OCI-LY3 (cell line): ENCODE measurements at regions not wholly inside any gene's neighbourhood (a gene's known extent, or its start where the extent isn't known, plus 50 kb on each side); places are given as distances from the start of the nearest gene placed in this dataset.

ENCODE experiments used
- CTCF ChIP-seq: fragments of 200-600, 300-600 bp; sonication (generic); IDR thresholded peaks from 2 replicates; pipeline ENCODE4 v1.5.1; 2014; ENCODE audit warnings: antibody characterized with exemption, low read length, low read depth
- EZH2phosphoT487 ChIP-seq: fragments of 200-600 bp; shearing (Covaris generic); IDR thresholded peaks from 2 replicates; pipeline ENCODE4 v1.6.1; 2018; ENCODE audit warnings: antibody characterized with exemption, mixed run types, low read depth

GRCh38 chr7:35576031-35576573, 118.8 kb downstream of the HERPUD2 start:
- TF ChIP-seq CTCF, result no peak
- no peak for TF ChIP-seq EZH2phosphoT487
